H9 (cell line): ENCODE measurements at regions not wholly inside any gene's neighbourhood (a gene's known extent, or its start where the extent isn't known, plus 50 kb on each side); places are given as distances from the start of the nearest gene placed in this dataset.
A peak's percentile ranks its signal among the peaks of the same experiment; 100 is the strongest.

Source experiments
- DNase-seq: peaks from one replicate; pipeline ENCODE4 v3.0.0-alpha.2; 2017
- H2AFZ ChIP-seq: one replicate; pipeline ENCODE4 v1.6.1; 2013; ENCODE audit warnings: mild to moderate bottlenecking, low read length, control low read depth, moderate library complexity
- H2AK5ac ChIP-seq: 2 replicates; pipeline ENCODE4 v1.6.1; 2013; ENCODE audit warnings: low read length, control low read depth, mixed read lengths; ENCODE audit not compliant: insufficient read length
- H2BK120ac ChIP-seq: one replicate; pipeline ENCODE4 v1.6.1; 2013; ENCODE audit warnings: low read depth, mild to moderate bottlenecking, low read length, control low read depth, inconsistent platforms; ENCODE audit not compliant: poor library complexity, severe bottlenecking
- H2BK12ac ChIP-seq: 2 replicates; pipeline ENCODE4 v1.6.1; 2013; ENCODE audit warnings: low read length, control low read depth, mixed read lengths, low read depth; ENCODE audit not compliant: insufficient read length
- H2BK15ac ChIP-seq: 2 replicates; pipeline ENCODE4 v1.6.1; 2013; ENCODE audit warnings: low read depth, low read length, control low read depth
- H2BK20ac ChIP-seq: one replicate; pipeline ENCODE4 v1.6.1; 2013; ENCODE audit warnings: low read depth, mild to moderate bottlenecking, low read length, control low read depth, inconsistent platforms; ENCODE audit not compliant: poor library complexity, severe bottlenecking
- H2BK5ac ChIP-seq: 2 replicates; pipeline ENCODE4 v1.6.1; 2013; ENCODE audit warnings: low read length, control low read depth, mixed read lengths; ENCODE audit not compliant: insufficient read length
- H3K14ac ChIP-seq: 2 replicates; pipeline ENCODE4 v1.6.1; 2013; ENCODE audit warnings: low read length, control low read depth; ENCODE audit not compliant: insufficient read depth
- H3K18ac ChIP-seq: 2 replicates; pipeline ENCODE4 v1.6.1; 2013; ENCODE audit warnings: low read depth, mild to moderate bottlenecking, mixed read lengths, low read length, control low read depth; ENCODE audit not compliant: insufficient read length
- H3K23ac ChIP-seq: 2 replicates; pipeline ENCODE4 v1.6.1; 2013; ENCODE audit warnings: low read length, control low read depth, mixed read lengths, low read depth; ENCODE audit not compliant: insufficient read length
- H3K23me2 ChIP-seq: 2 replicates; pipeline ENCODE4 v1.6.1; 2013; ENCODE audit warnings: low read depth, mild to moderate bottlenecking, mixed read lengths, low read length, control low read depth; ENCODE audit not compliant: insufficient read length, poor library complexity, severe bottlenecking
- H3K27ac ChIP-seq: 2 replicates; pipeline ENCODE4 v1.5.1; 2013; ENCODE audit warnings: low read length, control low read depth, mixed read lengths, low read depth; ENCODE audit not compliant: insufficient read length
- H3K27me3 ChIP-seq: 2 replicates; pipeline ENCODE4 v1.6.1; 2013; ENCODE audit warnings: low read length, control low read depth, inconsistent platforms; ENCODE audit not compliant: insufficient read depth
- H3K4ac ChIP-seq: 2 replicates; pipeline ENCODE4 v1.6.1; 2013; ENCODE audit warnings: low read depth, mild to moderate bottlenecking, control low read depth, inconsistent platforms, low read length, moderate library complexity
- H3K4me1 ChIP-seq: 2 replicates; pipeline ENCODE4 v1.6.1; 2013; ENCODE audit warnings: low read length, control low read depth, inconsistent platforms; ENCODE audit not compliant: insufficient read depth
- H3K4me2 ChIP-seq: 2 replicates; pipeline ENCODE4 v1.6.1; 2013; ENCODE audit warnings: low read length, control low read depth, mixed read lengths; ENCODE audit not compliant: insufficient read length, insufficient read depth
- H3K56ac ChIP-seq: 2 replicates; pipeline ENCODE4 v1.6.1; 2013; ENCODE audit warnings: low read depth, mild to moderate bottlenecking, mixed read lengths, low read length, control low read depth; ENCODE audit not compliant: insufficient read length
- H3K79me1 ChIP-seq: 2 replicates; pipeline ENCODE4 v1.6.1; 2013; ENCODE audit warnings: low read depth, mild to moderate bottlenecking, moderate library complexity, low read length, control low read depth, inconsistent platforms; ENCODE audit not compliant: insufficient read depth, poor library complexity, severe bottlenecking
- H3K79me2 ChIP-seq: 2 replicates; pipeline ENCODE4 v1.6.1; 2013; ENCODE audit warnings: low read length, control low read depth, inconsistent platforms; ENCODE audit not compliant: insufficient read depth
- H3K9ac ChIP-seq: 2 replicates; pipeline ENCODE4 v1.6.1; 2013; ENCODE audit warnings: low read length, control low read depth, mixed read lengths; ENCODE audit not compliant: insufficient read length; ENCODE audit errors: extremely low read depth
- H3K9me3 ChIP-seq: one replicate; pipeline ENCODE4 v1.6.1; 2013; ENCODE audit warnings: low read depth, low read length, inconsistent platforms; ENCODE audit not compliant: control insufficient read depth
- H3T11ph ChIP-seq: one replicate; pipeline ENCODE4 v1.6.1; 2013; ENCODE audit warnings: mild to moderate bottlenecking, low read length, control low read depth, inconsistent platforms
- H4K20me1 ChIP-seq: one replicate; pipeline ENCODE4 v1.6.1; 2013; ENCODE audit not compliant: control insufficient read depth, insufficient read length, insufficient read depth
- H4K5ac ChIP-seq: 2 replicates; pipeline ENCODE4 v1.6.1; 2013; ENCODE audit warnings: low read depth, mild to moderate bottlenecking, mixed read lengths, low read length, control low read depth; ENCODE audit not compliant: insufficient read length
- H4K8ac ChIP-seq: replicated peaks from 2 replicates; pipeline ENCODE4 v1.6.1; 2013; ENCODE audit warnings: low read length, control low read depth, mixed read lengths, low read depth; ENCODE audit not compliant: insufficient read length
- H4K91ac ChIP-seq: 2 replicates; pipeline ENCODE4 v1.6.1; 2013; ENCODE audit warnings: low read depth, mild to moderate bottlenecking, moderate library complexity, mixed read lengths, low read length, control low read depth; ENCODE audit not compliant: insufficient read length
- H3K27ac Mint-ChIP-seq, 3 experiments: 2 replicates in 2 of 3; 3 replicates in 1 of 3; pipeline ENCODE4 v1.8.0; 2020 to 2021; ENCODE audit warnings: mixed read lengths in 3 of 3, mild to moderate bottlenecking in 1 of 3, moderate library complexity in 1 of 3
- H3K27me3 Mint-ChIP-seq: 2 replicates; pipeline ENCODE4 v1.8.0; 2021; ENCODE audit warnings: low read depth, mild to moderate bottlenecking, moderate library complexity, mixed read lengths
- H3K36me3 Mint-ChIP-seq, 3 experiments: 2 replicates in 2 of 3; 3 replicates in 1 of 3; pipeline ENCODE4 v1.8.0; 2020 to 2021; ENCODE audit warnings: low read depth in 3 of 3, mixed read lengths in 3 of 3; ENCODE audit not compliant: insufficient read depth in 1 of 3
- H3K4me1 Mint-ChIP-seq, 2 experiments: 2 replicates each; pipeline ENCODE4 v1.8.0; 2020; ENCODE audit warnings: mixed read lengths in 2 of 2
- H3K4me3 Mint-ChIP-seq, 2 experiments: 2 replicates in 1 of 2; 3 replicates in 1 of 2; pipeline ENCODE4 v1.8.0; 2020 to 2021; ENCODE audit warnings: mild to moderate bottlenecking in 2 of 2, mixed read lengths in 2 of 2, moderate library complexity in 1 of 2
- H3K9me3 Mint-ChIP-seq, 2 experiments: 2 replicates in 1 of 2; 3 replicates in 1 of 2; pipeline ENCODE4 v1.8.0; 2020; ENCODE audit warnings: mild to moderate bottlenecking in 2 of 2, mixed read lengths in 2 of 2, moderate library complexity in 1 of 2
- CTCF ChIP-seq: fragments of 200-600 bp; sonication (generic); conservative IDR thresholded peaks from 3 replicates; pipeline ENCODE4 v1.8.0; 2021; ENCODE audit warnings: antibody characterized with exemption, mild to moderate bottlenecking
- WGBS: extraction: QIAGEN DNeasy Blood & Tissue Kit; methylation state at CpG from one replicate; pipeline ENCODE4 v1.1.7; 2013; ENCODE audit warnings: missing lambda C conversion rate, low lambda C conversion rate, mixed read lengths; ENCODE audit not compliant: insufficient read length; ENCODE audit errors: extremely low coverage; 5-methylcytosine and 5-hydroxymethylcytosine counted together

GRCh38 chr5:175133185-175133584 lies 310.8 kb downstream of the DRD1 start:
- no peak overlapping the region for H3T11ph ChIP-seq
- no peak overlapping the region for H2BK120ac ChIP-seq
- no CpG with 5 or more reads among the region's 5 CpGs for WGBS
- H3K23me2 ChIP-seq: peaks cover 2% of the 10 kb centered on the region
- H3K79me1 ChIP-seq: no peaks in the 10 kb centered on the region
- no peaks in the 10 kb centered on the region; the same call in 1 of the 2 replicates for H3K27me3 Mint-ChIP-seq
- no peak overlapping the region for H4K5ac ChIP-seq
- no peak overlapping the region for H2BK15ac ChIP-seq
- H3K79me2 ChIP-seq: no peaks in the 10 kb centered on the region
- no peak overlapping the region for H3K14ac ChIP-seq
- peaks cover 15 to 22% of the 10 kb centered on the region in 2 experiments for H3K4me1 Mint-ChIP-seq
- H3K23ac ChIP-seq: no peak overlapping the region
- H3K4ac ChIP-seq: no peak overlapping the region
- no peak overlapping the region for H4K91ac ChIP-seq
- H3K36me3 Mint-ChIP-seq: peaks cover 0 to 4% (median 0%) of the 10 kb centered on the region in 3 experiments; a peak in 2 of 7 replicates
- H3K4me2 ChIP-seq: no peak overlapping the region
- H3K9me3 ChIP-seq: no peaks in the 10 kb centered on the region
- H3K4me1 ChIP-seq: peaks cover 5% of the 10 kb centered on the region; the same call in 1 of the 2 replicates
- H2BK20ac ChIP-seq: no peak overlapping the region
- no peaks in the 10 kb centered on the region for H3K27me3 ChIP-seq
- no peak for DNase-seq
- TF ChIP-seq CTCF: peak; percentile 31; the same call in 2 of the 3 replicates
- H3K56ac ChIP-seq: no peak overlapping the region
- no peak overlapping the region for H2AK5ac ChIP-seq
- no peak overlapping the region for H3K9ac ChIP-seq
- no peak overlapping the region for H2BK5ac ChIP-seq
- H4K8ac ChIP-seq: no peak overlapping the region
- no peak overlapping the region for H3K27ac ChIP-seq
- H2AFZ ChIP-seq: no peak overlapping the region
- H3K18ac ChIP-seq: no peak overlapping the region
- H2BK12ac ChIP-seq: no peak overlapping the region
- peak overlapping the region in 2 of 3 experiments; percentile 19 to 37; a peak in 3 of 7 replicates for H3K27ac Mint-ChIP-seq
- no peak overlapping the region for H3K4me3 Mint-ChIP-seq
- H4K20me1 ChIP-seq: no peaks in the 10 kb centered on the region
- peaks cover 5 to 10% of the 10 kb centered on the region in 2 experiments; a peak in 3 of 5 replicates for H3K9me3 Mint-ChIP-seq
